ENCODE measurements at regions not wholly inside any gene's neighbourhood (a gene's known extent, or its start where the extent isn't known, plus 50 kb on each side); places are given as distances from the start of the nearest gene placed in this dataset.

GRCh38 chr10:113385021-113385999 lies 167.5 kb upstream of the HABP2 start:
- peak; percentile 82 for DNase-seq (ENCODE audit: low read depth)

GRCh38 chr10:113386005-113386404 lies 166.8 kb upstream of the HABP2 start:
- TF ChIP-seq CTCF (IDR thresholded peaks at IDR 0.05; ENCODE audit: low read depth, low read length, missing control alignments), result no peak
- in situ Hi-C loops (cut with HindIII; ENCODE audit: low sequenced_read_pairs), result no loop called here
- no peak overlapping the region for H3K4me3 ChIP-seq (ENCODE audit: low read depth, low read length)
- no peak for DNase-seq (ENCODE audit: low read depth)

More at GRCh38 chr10:113385021-113385999, 167.5 kb upstream of the HABP2 start:
- H3K4me3 ChIP-seq (ENCODE audit: low read depth, low read length), result no peak overlapping the region
- in situ Hi-C loops (cut with HindIII; ENCODE audit: low sequenced_read_pairs), result no loop called here
- peak; percentile 89 for TF ChIP-seq CTCF (IDR thresholded peaks at IDR 0.05; ENCODE audit: low read depth, low read length, missing control alignments)

- no peak for DNase-seq (ENCODE audit: low read depth)
- in situ Hi-C loops (cut with HindIII; ENCODE audit: low sequenced_read_pairs), result no loop called here
- no peak for TF ChIP-seq CTCF (IDR thresholded peaks at IDR 0.05; ENCODE audit: low read depth, low read length, missing control alignments)
- H3K4me3 ChIP-seq (ENCODE audit: low read depth, low read length), result no peak overlapping the region
Observed at GRCh38 chr10:113389969-113390368, 162.9 kb upstream of the HABP2 start.

- in situ Hi-C loops (cut with HindIII; ENCODE audit: low sequenced_read_pairs), result no loop called here
- H3K4me3 ChIP-seq (ENCODE audit: low read depth, low read length), result no peak overlapping the region
- no peak for TF ChIP-seq CTCF (IDR thresholded peaks at IDR 0.05; ENCODE audit: low read depth, low read length, missing control alignments)
- DNase-seq (ENCODE audit: low read depth), result no peak
Observed at GRCh38 chr10:113390896-113391295, 162.0 kb upstream of the HABP2 start.

GRCh38 chr10:113397047-113397446 lies 155.8 kb upstream of the HABP2 start:
- H3K4me3 ChIP-seq (ENCODE audit: low read depth, low read length), result no peak overlapping the region
- in situ Hi-C loops (cut with HindIII; ENCODE audit: low sequenced_read_pairs), result no loop called here
- DNase-seq (ENCODE audit: low read depth), result no peak
- TF ChIP-seq CTCF (IDR thresholded peaks at IDR 0.05; ENCODE audit: low read depth, low read length, missing control alignments), result no peak

- no peak overlapping the region for H3K4me3 ChIP-seq (ENCODE audit: low read depth, low read length)
- no peak for DNase-seq (ENCODE audit: low read depth)
- in situ Hi-C loops (cut with HindIII; ENCODE audit: low sequenced_read_pairs), result no loop called here
- TF ChIP-seq CTCF (IDR thresholded peaks at IDR 0.05; ENCODE audit: low read depth, low read length, missing control alignments), result no peak
Observed at GRCh38 chr10:113399065-113399464, 153.8 kb upstream of the HABP2 start.

Measured in astrocyte of the cerebellum (primary cell).